GM12865 (cell line): ENCODE measurements at regions not wholly inside any gene's neighbourhood (a gene's known extent, or its start where the extent isn't known, plus 50 kb on each side); places are given as distances from the start of the nearest gene placed in this dataset.

Experiments
- DNase-seq: peaks from one replicate; pipeline ENCODE4 v3.0.0; 2010; ENCODE audit warnings: low read depth
- H3K4me3 ChIP-seq: 2 replicates; pipeline ENCODE4 v1.5.1; 2011; ENCODE audit warnings: mild to moderate bottlenecking, low read depth, low read length, control low read depth
- CTCF ChIP-seq: IDR thresholded peaks from 2 replicates; pipeline ENCODE4 v1.5.1; 2011; ENCODE audit warnings: low read length, control low read depth, low read depth, inconsistent platforms; ENCODE audit not compliant: insufficient read depth; ENCODE audit errors: missing control alignments

GRCh38 chr14:34228650-34228976 is 233.4 kb downstream of the SPTSSA start:
- DNase-seq: no peak
- H3K4me3 ChIP-seq: no peak overlapping the region
- TF ChIP-seq CTCF: no peak

- H3K4me3 ChIP-seq: no peak overlapping the region
- TF ChIP-seq CTCF: peak; percentile 70
- DNase-seq: peak; percentile 52
Observed at GRCh38 chr14:34227834-34228649, 234.0 kb downstream of the SPTSSA start.

- no peak overlapping the region for H3K4me3 ChIP-seq
- no peak for DNase-seq
- no peak for TF ChIP-seq CTCF
Observed at GRCh38 chr14:34224221-34224620, 237.8 kb downstream of the SPTSSA start.

GRCh38 chr14:34223373-34224148 is 238.5 kb downstream of the SPTSSA start:
- no peak for DNase-seq
- no peak overlapping the region for H3K4me3 ChIP-seq
- no peak for TF ChIP-seq CTCF

GRCh38 chr14:34222867-34223266 is 239.2 kb downstream of the SPTSSA start:
- H3K4me3 ChIP-seq: no peak overlapping the region
- no peak for TF ChIP-seq CTCF
- DNase-seq: no peak

GRCh38 chr14:34222122-34222521 is 239.9 kb downstream of the SPTSSA start:
- no peak for TF ChIP-seq CTCF
- H3K4me3 ChIP-seq: no peak overlapping the region
- no peak for DNase-seq
